ENCODE measurements at regions not wholly inside any gene's neighbourhood (a gene's known extent, or its start where the extent isn't known, plus 50 kb on each side); places are given as distances from the start of the nearest gene placed in this dataset.

GRCh38 chr7:94236960-94237359 is 157.7 kb upstream of the COL1A2 start:
- TF ChIP-seq CTCF (conservative IDR thresholded peaks at IDR 0.05; ENCODE audit: low read depth in 2 of 2) (no peak), ETS1 (IDR thresholded peaks at IDR 0.05) (no peak), EZH2 (IDR thresholded peaks at IDR 0.05; ENCODE audit: low read depth, unreplicated experiment) (no peak), POLR2AphosphoS5 (IDR thresholded peaks at IDR 0.05; ENCODE audit: low read depth) (0 out of 2 replicates have a peak, but pooled peaks have one; percentile 26), ZNF114 (CRISPR knock-in tag; IDR thresholded peaks at IDR 0.05) (no peak), NANOG (IDR thresholded peaks at IDR 0.05; ENCODE audit: borderline replicate concordance) (no peak)
